Ascending aorta (tissue), 2 donors: ENCODE measurements at regions not wholly inside any gene's neighbourhood (a gene's known extent, or its start where the extent isn't known, plus 50 kb on each side); places are given as distances from the start of the nearest gene placed in this dataset.

Experiments used
- DNase-seq, 2 donors: peaks; one replicate each; pipeline ENCODE4 v3.0.0-alpha.2; 2019; ENCODE audit warnings: low spot score in 2 of 2
- H3K27ac ChIP-seq, 2 donors: fragments of 200-600 bp; sonication (generic); one replicate each; pipeline ENCODE4 v1.5.1; 2016 to 2017; ENCODE audit warnings: mild to moderate bottlenecking in 1 of 2
- H3K27me3 ChIP-seq: fragments of 200-600 bp; sonication (generic); one replicate; pipeline ENCODE4 v1.5.1; 2017
- H3K36me3 ChIP-seq, 2 donors: fragments of 200-600 bp; sonication (generic); one replicate each; pipeline ENCODE4 v1.5.1; 2016
- H3K4me1 ChIP-seq, 2 donors: fragments of 200-600 bp; sonication (generic); one replicate each; pipeline ENCODE4 v1.5.1; 2016 to 2017; ENCODE audit warnings: mild to moderate bottlenecking in 1 of 2
- H3K4me3 ChIP-seq, 2 donors: fragments of 200-600 bp; sonication (generic); one replicate each; pipeline ENCODE4 v1.5.1; 2016 to 2017; ENCODE audit warnings: mild to moderate bottlenecking in 1 of 2
- H3K9me3 ChIP-seq, 2 donors: fragments of 200-600 bp; sonication (generic); one replicate each; pipeline ENCODE4 v1.5.1; 2016
- intact Hi-C: fragments of 100-400 bp; cut with DNase I; formaldehyde crosslinking; loops from one replicate; pipeline ENCODE4 v1.15.1; 2023
- TF ChIP-seq, protein P1 (sequence below), 3 experiments: fragments of 200-600 bp in 2 of 3; fragments of 450-650 bp in 1 of 3; sonication (generic) in 2 of 3; IDR thresholded peaks; one replicate each; pipeline ENCODE4 v1.5.1; 2016 to 2019; ENCODE audit warnings: antibody characterized with exemption in 3 of 3, mild to moderate bottlenecking in 1 of 3, moderate library complexity in 1 of 3

DNA sequence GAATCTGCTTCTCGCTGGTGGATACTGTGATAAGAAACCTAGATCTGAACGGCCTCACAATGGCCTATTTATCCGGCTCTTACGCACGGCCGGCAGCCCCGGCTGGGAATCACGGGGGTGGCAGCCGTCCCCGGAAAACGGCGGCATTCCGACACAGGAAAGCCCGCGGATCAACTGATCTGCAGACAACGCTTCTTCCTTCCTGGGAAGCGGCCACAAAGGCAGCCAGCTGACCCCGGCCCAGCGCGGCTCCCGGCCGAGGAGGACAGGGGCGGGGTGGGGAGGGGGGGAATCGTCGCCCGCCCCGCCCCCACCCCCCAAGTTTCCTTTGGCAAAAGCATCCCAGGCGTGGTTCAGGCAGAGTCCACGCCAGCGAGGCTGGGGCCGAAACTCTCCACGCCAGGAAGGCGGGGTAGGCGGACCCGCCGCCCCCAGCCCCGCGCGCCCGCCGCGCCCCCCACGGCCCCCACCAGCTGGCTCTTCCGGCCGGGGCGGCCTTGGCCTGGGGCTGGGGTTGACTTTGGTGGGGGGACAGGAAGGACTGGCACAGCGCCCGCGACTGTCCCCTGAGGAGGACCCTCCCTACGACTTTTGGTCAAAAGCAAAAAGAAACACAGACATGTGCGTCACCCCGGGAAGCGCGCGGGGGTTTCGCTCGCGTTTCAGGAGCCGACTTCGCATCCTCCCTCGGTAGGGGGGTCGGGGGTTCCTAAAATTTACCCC lies 247.7 kb upstream of the ANKRD55 start:
- Histone ChIP-seq H3K4me3 (peak overlapping the region; percentile 77 to 89), H3K4me1 (peaks cover 5 to 21% of the 10 kb centered on the region in 2 donors), H3K9me3 (no peaks in the 10 kb centered on the region), H3K36me3 (no peaks in the 10 kb centered on the region), H3K27ac (peak overlapping the region; percentile 90 to 97), H3K27me3 (no peaks in the 10 kb centered on the region)
- no peak for DNase-seq
- TF ChIP-seq, protein P1, sequence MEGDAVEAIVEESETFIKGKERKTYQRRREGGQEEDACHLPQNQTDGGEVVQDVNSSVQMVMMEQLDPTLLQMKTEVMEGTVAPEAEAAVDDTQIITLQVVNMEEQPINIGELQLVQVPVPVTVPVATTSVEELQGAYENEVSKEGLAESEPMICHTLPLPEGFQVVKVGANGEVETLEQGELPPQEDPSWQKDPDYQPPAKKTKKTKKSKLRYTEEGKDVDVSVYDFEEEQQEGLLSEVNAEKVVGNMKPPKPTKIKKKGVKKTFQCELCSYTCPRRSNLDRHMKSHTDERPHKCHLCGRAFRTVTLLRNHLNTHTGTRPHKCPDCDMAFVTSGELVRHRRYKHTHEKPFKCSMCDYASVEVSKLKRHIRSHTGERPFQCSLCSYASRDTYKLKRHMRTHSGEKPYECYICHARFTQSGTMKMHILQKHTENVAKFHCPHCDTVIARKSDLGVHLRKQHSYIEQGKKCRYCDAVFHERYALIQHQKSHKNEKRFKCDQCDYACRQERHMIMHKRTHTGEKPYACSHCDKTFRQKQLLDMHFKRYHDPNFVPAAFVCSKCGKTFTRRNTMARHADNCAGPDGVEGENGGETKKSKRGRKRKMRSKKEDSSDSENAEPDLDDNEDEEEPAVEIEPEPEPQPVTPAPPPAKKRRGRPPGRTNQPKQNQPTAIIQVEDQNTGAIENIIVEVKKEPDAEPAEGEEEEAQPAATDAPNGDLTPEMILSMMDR (IDR thresholded peaks at IDR 0.05): no peak
- intact Hi-C loops: loop anchor here (2.0 to 10.0 kb wide), 4 partner anchors 22 to 334 kb away; partner anchors contain the start of gene MAP3K1

DNA sequence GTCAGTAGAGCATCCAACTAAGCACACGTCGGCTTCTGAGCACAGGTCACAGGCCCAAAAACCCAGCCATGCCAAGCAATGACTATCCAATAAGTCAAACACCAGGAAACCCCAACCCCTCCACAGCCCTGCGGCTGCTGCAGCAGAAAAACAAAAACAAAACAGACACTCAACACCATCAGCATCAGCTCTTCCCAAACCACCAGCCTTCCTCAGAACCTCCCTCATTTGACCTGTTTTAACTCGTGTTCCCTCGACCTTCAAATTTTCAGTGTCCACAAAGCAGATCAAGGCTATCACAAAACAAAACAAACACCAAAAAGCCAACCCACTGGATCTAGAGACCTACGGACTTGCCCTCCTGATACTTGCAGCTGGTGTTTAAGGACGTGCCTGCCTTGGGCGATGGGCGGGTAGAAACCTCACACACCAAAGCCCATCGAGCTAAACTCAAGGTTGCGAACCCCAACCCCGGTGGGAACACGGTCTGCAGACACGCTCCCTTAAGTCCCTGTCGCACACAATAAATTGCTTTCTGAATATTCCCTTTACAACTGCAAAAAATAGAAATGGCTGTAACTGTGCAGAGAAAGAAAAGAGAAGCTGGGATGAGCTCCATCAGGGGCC lies 247.1 kb upstream of the ANKRD55 start:
- H3K27me3 ChIP-seq: no peaks in the 10 kb centered on the region
- TF ChIP-seq, protein P1 (IDR thresholded peaks at IDR 0.05): no peak
- peaks cover 5 to 21% of the 10 kb centered on the region in 2 donors for H3K4me1 ChIP-seq
- H3K27ac ChIP-seq: peak overlapping the region; percentile 90 to 97
- no peaks in the 10 kb centered on the region for H3K36me3 ChIP-seq
- intact Hi-C loops: loop anchor here (2.0 to 10.0 kb wide), 4 partner anchors 21 to 335 kb away; partner anchors contain the start of gene MAP3K1
- no peaks in the 10 kb centered on the region for H3K9me3 ChIP-seq
- peak overlapping the region; percentile 77 to 89 for H3K4me3 ChIP-seq
- no peak for DNase-seq

DNA sequence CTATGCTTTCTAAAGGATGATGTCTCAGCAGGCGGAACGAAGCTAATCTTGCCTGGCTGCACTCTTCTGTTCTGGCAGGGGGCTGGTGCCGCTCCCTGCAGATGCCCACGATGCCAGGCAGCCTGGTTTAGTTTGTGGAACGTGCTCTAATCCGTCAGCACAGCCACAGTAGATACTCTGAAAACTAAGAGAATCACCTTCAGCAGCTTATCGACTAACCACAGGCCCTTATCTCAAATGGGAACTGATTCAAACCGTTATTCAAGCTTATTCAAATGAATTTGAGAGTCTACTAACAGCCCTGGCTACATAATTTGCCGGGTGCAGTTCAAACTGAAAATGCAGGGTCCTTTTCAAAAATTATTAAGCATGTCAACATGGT lies 246.6 kb upstream of the ANKRD55 start:
- Histone ChIP-seq H3K4me1 (peaks cover 5 to 21% of the 10 kb centered on the region in 2 donors), H3K27ac (peak overlapping the region; percentile 90 to 97), H3K36me3 (no peaks in the 10 kb centered on the region), H3K9me3 (no peaks in the 10 kb centered on the region), H3K27me3 (no peaks in the 10 kb centered on the region), H3K4me3 (peak overlapping the region; percentile 77 to 89)
- DNase-seq: no peak
- TF ChIP-seq, protein P1 (IDR thresholded peaks at IDR 0.05): no peak
- intact Hi-C loops: loop anchor here (2.0 to 10.0 kb wide), 4 partner anchors 21 to 335 kb away; partner anchors contain the start of gene MAP3K1

DNA sequence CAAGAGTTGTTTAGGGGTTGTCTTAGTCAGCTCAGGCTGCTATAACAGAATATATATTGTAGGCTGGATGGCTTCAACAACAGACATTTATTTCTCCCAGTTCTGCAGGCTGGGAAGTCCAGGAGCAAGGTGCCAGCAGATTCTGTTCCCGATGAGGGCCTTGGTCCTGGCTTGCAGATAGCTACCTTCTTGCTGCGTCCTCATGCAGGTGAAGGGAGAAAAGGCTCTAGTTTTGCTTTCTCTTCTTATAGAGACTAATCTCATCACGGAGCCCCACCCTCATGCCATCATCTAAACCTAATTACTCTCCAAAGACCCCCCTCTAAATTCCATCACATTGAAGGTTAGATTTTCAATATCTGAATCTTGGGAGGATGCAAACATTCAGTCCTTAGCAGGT lies 246.0 kb upstream of the ANKRD55 start:
- peak overlapping the region; percentile 90 to 97 for H3K27ac ChIP-seq
- TF ChIP-seq, protein P1 (IDR thresholded peaks at IDR 0.05): no peak

DNA sequence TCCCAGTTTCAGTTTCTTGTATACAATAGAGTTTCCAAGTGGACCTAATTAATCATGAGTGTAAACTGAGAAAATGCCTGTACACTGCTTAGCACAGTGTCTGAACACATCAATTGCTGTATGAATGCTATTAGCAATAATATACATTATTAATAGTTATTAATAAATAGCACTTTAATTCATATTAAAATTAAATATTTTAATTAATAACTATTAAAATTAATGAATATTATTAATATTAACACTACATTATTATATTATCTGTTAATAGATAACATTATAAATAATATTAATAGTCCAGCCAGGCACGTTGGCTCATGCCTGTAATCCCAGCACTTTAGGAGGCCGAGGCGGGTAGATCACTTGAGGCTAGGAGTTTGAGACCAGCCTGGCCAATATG lies 244.9 kb upstream of the ANKRD55 start:
- Histone ChIP-seq H3K27me3 (no peaks in the 10 kb centered on the region), H3K4me1 (peaks cover 5 to 21% of the 10 kb centered on the region in 2 donors), H3K27ac (no peak overlapping the region), H3K4me3 (no peak overlapping the region), H3K36me3 (no peaks in the 10 kb centered on the region), H3K9me3 (no peaks in the 10 kb centered on the region)
- intact Hi-C loops: no loop called here
- no peak for DNase-seq
- TF ChIP-seq, protein P1 (IDR thresholded peaks at IDR 0.05): no peak

More for the DNA sequence above, 246.0 kb upstream of the ANKRD55 start:
- Histone ChIP-seq H3K9me3 (no peaks in the 10 kb centered on the region), H3K4me1 (peaks cover 5 to 21% of the 10 kb centered on the region in 2 donors), H3K4me3 (no peak overlapping the region), H3K27me3 (no peaks in the 10 kb centered on the region), H3K36me3 (no peaks in the 10 kb centered on the region)
- DNase-seq: no peak
- intact Hi-C loops: no loop called here
